ENCODE measurements at regions not wholly inside any gene's neighbourhood (a gene's known extent, or its start where the extent isn't known, plus 50 kb on each side); places are given as distances from the start of the nearest gene placed in this dataset.

- Histone ChIP-seq H2BK120ac (replicated peaks; ENCODE audit: low read depth, low read length) (no peak overlapping the region), H3K79me1 (ENCODE audit: low read depth, low read length) (no peaks in the 10 kb centered on the region), H2AFZ (ENCODE audit: low read length) (no peak overlapping the region), H4K8ac (ENCODE audit: extremely low read depth, insufficient read depth, low read length) (no peak overlapping the region), H4K91ac (replicated peaks; ENCODE audit: insufficient read length, low read length) (no peak overlapping the region), H4K20me1 (replicated peaks in 1 of 2; ENCODE audit: control insufficient read depth in 1 of 2, insufficient read depth in 2 of 2, low read length in 2 of 2) (no peaks in the 10 kb centered on the region), H2BK20ac (ENCODE audit: low read length) (no peak overlapping the region), H3K4me2 (ENCODE audit: insufficient read depth in 1 of 2, low read depth in 2 of 2, low read length in 2 of 2) (no peak overlapping the region), H3K4me3 (ENCODE audit: extremely low read depth in 1 of 4, insufficient read depth in 2 of 4, low read depth in 3 of 4, low read length in 4 of 4) (no peak overlapping the region), H3K79me2 (ENCODE audit: control insufficient read depth in 1 of 2, insufficient read depth in 2 of 2, low read length in 2 of 2) (no peaks in the 10 kb centered on the region), H3K4me1 (replicated peaks in 1 of 4; ENCODE audit: control insufficient read depth in 3 of 4, insufficient read depth in 4 of 4, low read length in 3 of 4) (no peaks in the 10 kb centered on the region), H2AK5ac (ENCODE audit: low read depth, low read length) (no peak overlapping the region), H3K4ac (replicated peaks; ENCODE audit: insufficient read length, low read depth, low read length) (no peak overlapping the region), H2BK12ac (ENCODE audit: low read depth, low read length) (no peak overlapping the region), H3K14ac (ENCODE audit: insufficient read length) (no peak overlapping the region), H3K9me3 (ENCODE audit: insufficient read depth in 2 of 2, low read depth in 1 of 2, low read length in 1 of 2) (no peaks in the 10 kb centered on the region), H3K9ac (replicated peaks in 1 of 4; ENCODE audit: extremely low read depth in 1 of 4, low read depth in 3 of 4, low read length in 3 of 4) (no peak overlapping the region), H3K56ac (replicated peaks; ENCODE audit: insufficient read length, low read depth, low read length) (no peak overlapping the region), H4K5ac (ENCODE audit: insufficient read length, low read depth, low read length) (no peak overlapping the region), H3K27me3 (replicated peaks in 1 of 4; ENCODE audit: control insufficient read depth in 3 of 4, extremely low read depth in 1 of 4, insufficient read depth in 3 of 4, low read length in 3 of 4) (no peaks in the 10 kb centered on the region), H3K36me3 (ENCODE audit: control insufficient read depth in 2 of 4, insufficient read depth in 4 of 4, low read length in 3 of 4) (no peaks in the 10 kb centered on the region), H3K23me2 (ENCODE audit: low read depth, low read length) (no peaks in the 10 kb centered on the region; the same call in 1 of the 2 replicates), H3K27ac (ENCODE audit: low read depth, low read length) (no peak overlapping the region), H2BK5ac (ENCODE audit: low read depth, low read length) (no peak overlapping the region), H2BK15ac (ENCODE audit: low read length) (no peak overlapping the region), H3K23ac (ENCODE audit: insufficient read length) (no peak overlapping the region), H3K18ac (ENCODE audit: extremely low read depth, low read length) (no peak overlapping the region)
- ChIA-PET POLR2A (ENCODE audit: partially characterized antibody) (no interaction called here), CTCF (ENCODE audit: partially characterized antibody) (interaction anchor here (0.6 kb wide), 1 partner anchor 71 kb away, joined by 3 read pairs; no protein-coding TSS in a partner anchor)
- FAIRE-seq, result no peak
- 90% methylated on average over 2 of the region's 2 CpGs; no CpG with 5 or more reads in 1 of the 2 experiments for WGBS, 2 experiments (ENCODE audit: extremely low coverage in 1 of 2, insufficient coverage in 1 of 2, insufficient read length in 1 of 2, insufficient replicate concordance in 2 of 2, low coverage in 1 of 2, low lambda C conversion rate in 2 of 2, missing lambda C conversion rate in 1 of 2)
- DNase-seq (ENCODE audit: low read depth in 1 of 2, low spot score in 2 of 2), result no peak
- TF ChIP-seq SIN3A (conservative IDR thresholded peaks at IDR 0.05 in 1 of 2, IDR thresholded peaks at IDR 0.05 in 1 of 2; ENCODE audit: low read depth in 1 of 2, low read length in 2 of 2), result no peak
- TF ChIP-seq CBX8 (IDR thresholded peaks at IDR 0.05; ENCODE audit: borderline replicate concordance, low read depth, low read length), result no peak
- TF ChIP-seq CBX5 (IDR thresholded peaks at IDR 0.05; ENCODE audit: low read depth, low read length), result no peak
- TF ChIP-seq SUZ12 (IDR thresholded peaks at IDR 0.05; ENCODE audit: low read length), result no peak
- no peak for TF ChIP-seq CTBP2 (IDR thresholded peaks at IDR 0.05; ENCODE audit: borderline replicate concordance, insufficient read depth, insufficient read length, low read length)
- TF ChIP-seq GABPA (IDR thresholded peaks at IDR 0.05; ENCODE audit: borderline replicate concordance, insufficient read depth, low read length), result no peak
- no peak for TF ChIP-seq TBP (IDR thresholded peaks at IDR 0.05; ENCODE audit: low read depth, low read length)
- TF ChIP-seq, protein P1, sequence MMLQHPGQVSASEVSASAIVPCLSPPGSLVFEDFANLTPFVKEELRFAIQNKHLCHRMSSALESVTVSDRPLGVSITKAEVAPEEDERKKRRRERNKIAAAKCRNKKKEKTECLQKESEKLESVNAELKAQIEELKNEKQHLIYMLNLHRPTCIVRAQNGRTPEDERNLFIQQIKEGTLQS (IDR thresholded peaks at IDR 0.05; ENCODE audit: insufficient read depth, low read depth, low read length), result no peak
- no peak for TF ChIP-seq KDM4A (IDR thresholded peaks at IDR 0.05; ENCODE audit: low read depth, low read length, severe bottlenecking)
- TF ChIP-seq BCL11A (IDR thresholded peaks at IDR 0.05; ENCODE audit: low read depth in 2 of 2, low read length in 2 of 2), result no peak
- TF ChIP-seq POU5F1 (IDR thresholded peaks at IDR 0.05; ENCODE audit: low read depth, low read length), result no peak
- no peak for TF ChIP-seq BRCA1 (IDR thresholded peaks at IDR 0.05; ENCODE audit: low read depth, low read length)
- no peak for TF ChIP-seq FOSL1 (IDR thresholded peaks at IDR 0.05; ENCODE audit: insufficient read depth, low read depth, low read length)
- no peak for TF ChIP-seq HDAC2 (IDR thresholded peaks at IDR 0.05; ENCODE audit: borderline replicate concordance in 1 of 2, low read depth in 2 of 2, low read length in 2 of 2)
These were observed 664.4 kb upstream of the SLC39A10 start for GRCh38 chr2:194992648-194993047.
